K562 (cell line): ENCODE measurements at regions not wholly inside any gene's neighbourhood (a gene's known extent, or its start where the extent isn't known, plus 50 kb on each side); places are given as distances from the start of the nearest gene placed in this dataset.

Experiments used
- ATAC-seq: fragments of 200-7000 bp; cut with Tn5 transposase; 3 replicates; pipeline ENCODE4 v1.9.1; 2020; ENCODE audit warnings: moderate library complexity
- BruUV-seq: library from RNA; stranded (reverse); fragments of 400-500 nt; replicated peaks from 2 replicates; lab custom pipeline; 2021; lab: Mats Ljungman, UMichigan
- CTCF ChIA-PET: fragments of 300-600 bp; formaldehyde crosslinking; extraction: SDS; loops from one replicate; lab custom pipeline; 2021; ENCODE audit warnings: low intra/inter-chr PET ratio; lab: Yijun Ruan, JAX
- POLR2A ChIA-PET: fragments of 300-600, 350-650 bp; sonication (Branson Sonifier 250); formaldehyde crosslinking; extraction: SDS; loops from one replicate; lab custom pipeline; 2021; ENCODE audit warnings: antibody characterized with exemption, inconsistent platforms; lab: Yijun Ruan, JAX
- DNase-seq, 4 experiments: peaks; one replicate each; pipeline versions ENCODE4 v3.0.0 to v3.0.0-alpha.2; 2011 to 2018; ENCODE audit warnings: low spot score in 3 of 4, mixed read lengths in 3 of 4; ENCODE audit errors: extremely low read depth in 1 of 4
- FAIRE-seq: peaks from 2 replicates; lab custom pipeline; 2011; peaks lifted over from hg19 to GRCh38; lab: Jason Lieb, UNC
- H2AFZ ChIP-seq: 2 replicates; pipeline ENCODE4 v1.6.0; 2011; ENCODE audit warnings: low read depth, low read length, control low read depth, inconsistent platforms
- H3K27ac ChIP-seq: fragments of 200-600 bp; 3 replicates; pipeline ENCODE4 v1.8.0; 2011; ENCODE audit warnings: low read depth, mild to moderate bottlenecking, control low read depth, inconsistent platforms, low read length, moderate library complexity, mixed read lengths; ENCODE audit errors: extremely low read depth
- H3K27me3 ChIP-seq, 2 experiments: fragments of 300-600 bp in 1 of 2; 2 replicates in 1 of 2; 3 replicates in 1 of 2; pipeline versions ENCODE4 v1.6.0 to v1.8.0; 2011; ENCODE audit warnings: inconsistent platforms in 2 of 2, low read length in 2 of 2, mild to moderate bottlenecking in 1 of 2, mixed read lengths in 1 of 2, moderate library complexity in 1 of 2; ENCODE audit not compliant: control insufficient read depth in 2 of 2, insufficient read depth in 2 of 2
- H3K36me3 ChIP-seq: fragments of 300-600 bp; 3 replicates; pipeline ENCODE4 v1.8.0; 2011; ENCODE audit warnings: mild to moderate bottlenecking, low read length, inconsistent platforms; ENCODE audit not compliant: control insufficient read depth, insufficient read depth
- H3K4me1 ChIP-seq, 2 experiments: fragments of 200-600 bp in 1 of 2; replicated peaks in 1 of 2; 2 replicates in 1 of 2; 3 replicates in 1 of 2; pipeline versions ENCODE4 v1.5.1 to v1.8.0; 2011; ENCODE audit warnings: inconsistent platforms in 2 of 2, low read length in 2 of 2, mild to moderate bottlenecking in 1 of 2, mixed read lengths in 1 of 2, moderate library complexity in 1 of 2; ENCODE audit not compliant: control insufficient read depth in 2 of 2, insufficient read depth in 2 of 2
- H3K4me2 ChIP-seq: 2 replicates; pipeline ENCODE4 v1.6.1; 2011; ENCODE audit warnings: low read length, control low read depth, inconsistent platforms, mixed read lengths; ENCODE audit not compliant: insufficient read depth
- H3K4me3 ChIP-seq: fragments of 200-600 bp; sonication (generic), shearing (Covaris generic); 2 replicates; pipeline ENCODE4 v1.5.1; 2016; ENCODE audit warnings: control low read depth, inconsistent platforms
- H3K79me2 ChIP-seq: fragments of 200-600 bp; 3 replicates; pipeline ENCODE4 v1.8.0; 2011; ENCODE audit warnings: low read length, inconsistent platforms; ENCODE audit not compliant: control insufficient read depth, insufficient read depth
- H3K9ac ChIP-seq, 2 experiments: 2 replicates each; pipeline versions ENCODE4 v1.6.0 to v1.6.1; 2011; ENCODE audit warnings: low read depth in 2 of 2, low read length in 2 of 2, control low read depth in 1 of 2, inconsistent platforms in 1 of 2, mild to moderate bottlenecking in 1 of 2, mixed read lengths in 1 of 2; ENCODE audit not compliant: insufficient read depth in 1 of 2
- H3K9me1 ChIP-seq: one replicate; pipeline ENCODE4 v1.6.0; 2011; ENCODE audit warnings: inconsistent platforms, mild to moderate bottlenecking, low read length, moderate library complexity; ENCODE audit not compliant: control insufficient read depth, insufficient read depth
- H3K9me3 ChIP-seq: replicated peaks from 2 replicates; pipeline ENCODE4 v1.5.1; 2011; ENCODE audit warnings: low read depth, low read length, inconsistent platforms; ENCODE audit not compliant: control insufficient read depth, insufficient read depth
- H4K20me1 ChIP-seq: replicated peaks from 2 replicates; pipeline ENCODE4 v1.6.1; 2011; ENCODE audit warnings: low read length, inconsistent platforms, mixed read lengths; ENCODE audit not compliant: control insufficient read depth, insufficient read depth
- MXI1 ChIP-seq: IDR thresholded peaks from 2 replicates; pipeline ENCODE4 v1.6.1; 2011; ENCODE audit warnings: low read depth, mild to moderate bottlenecking, improper control_type of control experiment, low read length
- RBM25 ChIP-seq: fragments of 200-400 bp; formaldehyde crosslinking; IDR thresholded peaks from 2 replicates; pipeline ENCODE4 v1.6.1; 2018; ENCODE audit warnings: low read length, low read depth, moderate library complexity; ENCODE audit not compliant: severe bottlenecking
- ZNF79 ChIP-seq: fragments of 250-450 bp; sonication (Bioruptor Pico); IDR thresholded peaks from 2 replicates; pipeline ENCODE4 v1.4.0; 2020; ENCODE audit warnings: low read depth, mild to moderate bottlenecking, moderate library complexity
- WGBS: fragments of 100-300 bp; shearing (Covaris generic); methylation state at CpG from one replicate; pipeline ENCODE4 v1.1.6; 2016; ENCODE audit warnings: low coverage, mixed read lengths; ENCODE audit not compliant: insufficient coverage; ENCODE audit errors: missing lambda C conversion rate; 5-methylcytosine and 5-hydroxymethylcytosine counted together
- in situ Hi-C: fragments of 300-500 bp; cut with MboI; formaldehyde crosslinking; loops from 4 replicates; pipeline ENCODE4 v1.15.0; 2018; ENCODE audit warnings: inconsistent platforms, mixed read lengths
- intact Hi-C: fragments of 100-400 bp; cut with micrococcal nuclease; formaldehyde crosslinking; loops from 2 replicates; pipeline ENCODE4 v1.14.2; 2022
- TF ChIP-seq, protein P1 (sequence below): sonication (generic); formaldehyde crosslinking; IDR thresholded peaks from 2 replicates; pipeline ENCODE4 v1.5.0; 2020; ENCODE audit warnings: missing genetic modification reagents

- Histone ChIP-seq H2AFZ (no peak overlapping the region), H4K20me1 (no peaks in the 10 kb centered on the region), H3K4me2 (no peak overlapping the region), H3K36me3 (no peaks in the 10 kb centered on the region), H3K4me1 (no peaks in the 10 kb centered on the region), H3K27me3 (peaks cover 3 to 11% of the 10 kb centered on the region in 2 experiments; a peak in 4 of 5 replicates), H3K9me3 (no peaks in the 10 kb centered on the region), H3K4me3 (no peak overlapping the region), H3K9me1 (no peaks in the 10 kb centered on the region), H3K27ac (no peak overlapping the region), H3K9ac (no peak overlapping the region), H3K79me2 (no peaks in the 10 kb centered on the region)
- TF ChIP-seq ZNF79 (no peak), RBM25 (no peak), MXI1 (no peak)
- TF ChIP-seq, protein P1, sequence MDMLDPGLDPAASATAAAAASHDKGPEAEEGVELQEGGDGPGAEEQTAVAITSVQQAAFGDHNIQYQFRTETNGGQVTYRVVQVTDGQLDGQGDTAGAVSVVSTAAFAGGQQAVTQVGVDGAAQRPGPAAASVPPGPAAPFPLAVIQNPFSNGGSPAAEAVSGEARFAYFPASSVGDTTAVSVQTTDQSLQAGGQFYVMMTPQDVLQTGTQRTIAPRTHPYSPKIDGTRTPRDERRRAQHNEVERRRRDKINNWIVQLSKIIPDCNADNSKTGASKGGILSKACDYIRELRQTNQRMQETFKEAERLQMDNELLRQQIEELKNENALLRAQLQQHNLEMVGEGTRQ (CRISPR knock-in tag), result no peak
- intact Hi-C loops (no loop called here), in situ Hi-C loops (no loop called here)
- no peak for DNase-seq
- BruUV-seq, result no TSS peak
- FAIRE-seq, result no peak
- 2% methylated on average over 3 of the region's 3 CpGs for WGBS
- ChIA-PET POLR2A (no interaction called here), CTCF (no interaction called here)
- no peak for ATAC-seq
These were observed 104.5 kb upstream of the SPACA1 start for GRCh38 chr6:87943191-87943590.
